H1 (cell line): ENCODE measurements at regions not wholly inside any gene's neighbourhood (a gene's known extent, or its start where the extent isn't known, plus 50 kb on each side); places are given as distances from the start of the nearest gene placed in this dataset.

Source experiments
- CTCF ChIA-PET: fragments of 300-600 bp; sonication (Branson Sonifier 250); formaldehyde crosslinking; loops from one replicate; lab custom pipeline; 2021; ENCODE audit not compliant: partially characterized antibody; lab: Charles Lee
- POLR2A ChIA-PET: fragments of 300-600 bp; sonication (Branson Sonifier 250); formaldehyde crosslinking; loops from one replicate; lab custom pipeline; 2021; ENCODE audit warnings: inconsistent platforms; ENCODE audit not compliant: partially characterized antibody; lab: Charles Lee
- DNase-seq, 2 experiments: peaks; one replicate each; pipeline versions ENCODE4 v3.0.0 to v3.0.0-alpha.2; 2010 to 2022; ENCODE audit warnings: low spot score in 2 of 2, low read depth in 1 of 2, mixed read lengths in 1 of 2
- FAIRE-seq: peaks from 2 replicates; lab custom pipeline; 2011; peaks lifted over from hg19 to GRCh38; lab: Jason Lieb, UNC
- H2AFZ ChIP-seq: 2 replicates; pipeline ENCODE4 v1.8.1; 2012; ENCODE audit warnings: low read length, inconsistent platforms
- H2AK5ac ChIP-seq: 2 replicates; pipeline ENCODE4 v1.6.1; 2013; ENCODE audit warnings: low read depth, low read length
- H2BK120ac ChIP-seq: replicated peaks from 2 replicates; pipeline ENCODE3; 2013; ENCODE audit warnings: low read depth, low read length, inconsistent platforms
- H2BK12ac ChIP-seq: 2 replicates; pipeline ENCODE4 v1.6.1; 2013; ENCODE audit warnings: low read depth, low read length
- H2BK15ac ChIP-seq: 2 replicates; pipeline ENCODE4 v1.6.1; 2013; ENCODE audit warnings: low read length
- H2BK20ac ChIP-seq: 2 replicates; pipeline ENCODE4 v1.6.1; 2013; ENCODE audit warnings: low read length
- H2BK5ac ChIP-seq: 2 replicates; pipeline ENCODE4 v1.6.1; 2013; ENCODE audit warnings: low read depth, low read length
- H3K14ac ChIP-seq: 2 replicates; pipeline ENCODE4 v1.6.1; 2013; ENCODE audit warnings: inconsistent platforms; ENCODE audit not compliant: insufficient read length
- H3K18ac ChIP-seq: 2 replicates; pipeline ENCODE4 v1.6.1; 2013; ENCODE audit warnings: low read length; ENCODE audit errors: extremely low read depth
- H3K23ac ChIP-seq: 2 replicates; pipeline ENCODE4 v1.6.1; 2013; ENCODE audit warnings: inconsistent platforms; ENCODE audit not compliant: insufficient read length
- H3K23me2 ChIP-seq: 2 replicates; pipeline ENCODE4 v1.6.1; 2013; ENCODE audit warnings: low read depth, low read length
- H3K27ac ChIP-seq: 2 replicates; pipeline ENCODE4 v1.6.1; 2011; ENCODE audit warnings: low read depth, low read length, inconsistent platforms
- H3K27me3 ChIP-seq, 4 experiments: replicated peaks in 1 of 4; 1 replicate in 1 of 4; 2 replicates in 3 of 4; pipeline versions ENCODE4 v1.6.1 to v1.8.1; 2011 to 2013; ENCODE audit warnings: low read length in 3 of 4, mild to moderate bottlenecking in 3 of 4, inconsistent platforms in 2 of 4, mixed read lengths in 2 of 4, moderate library complexity in 1 of 4; ENCODE audit not compliant: control insufficient read depth in 3 of 4, insufficient read depth in 3 of 4; ENCODE audit errors: extremely low read depth in 1 of 4
- H3K36me3 ChIP-seq, 4 experiments: 2 replicates each; pipeline versions ENCODE4 v1.6.1 to v1.8.1; 2011 to 2013; ENCODE audit warnings: mild to moderate bottlenecking in 4 of 4, low read length in 3 of 4, moderate library complexity in 2 of 4, control low read depth in 1 of 4, inconsistent platforms in 1 of 4; ENCODE audit not compliant: insufficient read depth in 4 of 4, control insufficient read depth in 2 of 4
- H3K4ac ChIP-seq: replicated peaks from 2 replicates; pipeline ENCODE3; 2013; ENCODE audit warnings: low read length, low read depth, mixed read lengths, inconsistent platforms; ENCODE audit not compliant: insufficient read length
- H3K4me1 ChIP-seq, 4 experiments: replicated peaks in 1 of 4; 1 replicate in 1 of 4; 2 replicates in 3 of 4; pipeline versions ENCODE4 v1.6.1 to v1.8.1; 2011 to 2013; ENCODE audit warnings: low read length in 3 of 4, inconsistent platforms in 2 of 4, mixed read lengths in 1 of 4; ENCODE audit not compliant: insufficient read depth in 4 of 4, control insufficient read depth in 3 of 4
- H3K4me2 ChIP-seq, 2 experiments: 2 replicates each; pipeline versions ENCODE4 v1.6.1 to v1.8.1; 2011 to 2013; ENCODE audit warnings: low read depth in 2 of 2, low read length in 2 of 2, control low read depth in 1 of 2, inconsistent platforms in 1 of 2, mild to moderate bottlenecking in 1 of 2; ENCODE audit not compliant: insufficient read depth in 1 of 2
- H3K4me3 ChIP-seq, 4 experiments: fragments of 200-600, 300-600 bp in 1 of 4; sonication (generic), shearing (Covaris generic), sonication (Bioruptor Twin) in 1 of 4; 2 replicates each; pipeline versions ENCODE4 v1.5.1 to v1.8.1; 2011 to 2016; ENCODE audit warnings: low read length in 4 of 4, low read depth in 3 of 4, control low read depth in 2 of 4, inconsistent platforms in 2 of 4, mild to moderate bottlenecking in 2 of 4, mixed read lengths in 1 of 4, moderate library complexity in 1 of 4; ENCODE audit not compliant: insufficient read depth in 2 of 4; ENCODE audit errors: extremely low read depth in 1 of 4
- H3K56ac ChIP-seq: replicated peaks from 2 replicates; pipeline ENCODE3; 2013; ENCODE audit warnings: low read depth, mild to moderate bottlenecking, mixed read lengths, low read length, inconsistent platforms; ENCODE audit not compliant: insufficient read length
- H3K79me1 ChIP-seq: 2 replicates; pipeline ENCODE4 v1.6.1; 2013; ENCODE audit warnings: low read depth, low read length, control low read depth
- H3K79me2 ChIP-seq, 2 experiments: 2 replicates each; pipeline versions ENCODE4 v1.6.1 to v1.8.1; 2012 to 2013; ENCODE audit warnings: low read length in 2 of 2, mild to moderate bottlenecking in 2 of 2, inconsistent platforms in 1 of 2; ENCODE audit not compliant: insufficient read depth in 2 of 2, control insufficient read depth in 1 of 2
- H3K9ac ChIP-seq, 4 experiments: replicated peaks in 1 of 4; 1 replicate in 1 of 4; 2 replicates in 3 of 4; pipeline versions ENCODE4 v1.6.1 to v1.8.1; 2011 to 2013; ENCODE audit warnings: low read depth in 3 of 4, low read length in 3 of 4, control low read depth in 2 of 4, mild to moderate bottlenecking in 2 of 4, moderate library complexity in 2 of 4, inconsistent platforms in 1 of 4; ENCODE audit errors: extremely low read depth in 1 of 4
- H3K9me3 ChIP-seq, 2 experiments: 2 replicates each; pipeline versions ENCODE4 v1.6.1 to v1.8.1; 2012 to 2013; ENCODE audit warnings: mild to moderate bottlenecking in 2 of 2, moderate library complexity in 2 of 2, control low read depth in 1 of 2, inconsistent platforms in 1 of 2, low read depth in 1 of 2, low read length in 1 of 2, mixed read lengths in 1 of 2; ENCODE audit not compliant: insufficient read depth in 2 of 2
- H4K20me1 ChIP-seq, 2 experiments: replicated peaks in 1 of 2; 2 replicates each; pipeline versions ENCODE3 to v1.8.1; 2011 to 2013; ENCODE audit warnings: inconsistent platforms in 2 of 2, low read length in 2 of 2, mild to moderate bottlenecking in 1 of 2; ENCODE audit not compliant: insufficient read depth in 2 of 2, control insufficient read depth in 1 of 2
- H4K5ac ChIP-seq: 2 replicates; pipeline ENCODE4 v1.6.1; 2013; ENCODE audit warnings: low read length, low read depth, mixed read lengths, inconsistent platforms; ENCODE audit not compliant: insufficient read length
- H4K8ac ChIP-seq: 2 replicates; pipeline ENCODE4 v1.8.0; 2013; ENCODE audit warnings: mild to moderate bottlenecking, moderate library complexity, low read length, inconsistent platforms; ENCODE audit not compliant: insufficient read depth; ENCODE audit errors: extremely low read depth
- H4K91ac ChIP-seq: replicated peaks from 2 replicates; pipeline ENCODE3; 2013; ENCODE audit warnings: low read length, mixed read lengths, inconsistent platforms; ENCODE audit not compliant: insufficient read length
- ATF3 ChIP-seq: IDR thresholded peaks from 2 replicates; pipeline ENCODE4 v1.6.1; 2011; ENCODE audit warnings: low read depth, mild to moderate bottlenecking, low read length; ENCODE audit not compliant: insufficient read depth
- CBX5 ChIP-seq: fragments of 300-800, 300-1000 bp; sonication (generic); IDR thresholded peaks from 2 replicates; pipeline ENCODE4 v1.7.1; 2016; ENCODE audit warnings: antibody characterized with exemption, low read length, low read depth
- CHD1 ChIP-seq: IDR thresholded peaks from 2 replicates; pipeline ENCODE4 v1.6.1; 2012; ENCODE audit warnings: low read depth, low read length, improper control_type of control experiment
- EZH2 ChIP-seq: fragments of 200-600 bp; sonication (generic); IDR thresholded peaks from 2 replicates; pipeline ENCODE4 v1.7.1; 2012; ENCODE audit warnings: low read depth, mild to moderate bottlenecking, moderate library complexity, low read length, inconsistent platforms; ENCODE audit not compliant: severe bottlenecking
- JUN ChIP-seq: IDR thresholded peaks from 2 replicates; pipeline ENCODE4 v1.6.1; 2011; ENCODE audit warnings: low read depth, mild to moderate bottlenecking, improper control_type of control experiment, low read length
- RXRA ChIP-seq: IDR thresholded peaks from 2 replicates; pipeline ENCODE4 v1.6.1; 2011; ENCODE audit warnings: low read depth, mild to moderate bottlenecking, low read length, moderate library complexity; ENCODE audit not compliant: insufficient read depth
- SIN3A ChIP-seq, 2 experiments: IDR thresholded peaks in 1 of 2; conservative IDR thresholded peaks in 1 of 2; 2 replicates each; pipeline ENCODE4 v1.6.1; 2011 to 2012; ENCODE audit warnings: low read length in 2 of 2, improper control_type of control experiment in 1 of 2, low read depth in 1 of 2, mild to moderate bottlenecking in 1 of 2
- SIRT6 ChIP-seq: IDR thresholded peaks from one replicate; pipeline ENCODE4 v1.7.1; 2012; ENCODE audit warnings: low read length, inconsistent platforms
- SIX5 ChIP-seq: IDR thresholded peaks from 2 replicates; pipeline ENCODE4 v1.6.1; 2011; ENCODE audit warnings: mild to moderate bottlenecking, low read depth, low read length
- SP2 ChIP-seq: IDR thresholded peaks from 2 replicates; pipeline ENCODE4 v1.6.1; 2012; ENCODE audit warnings: mild to moderate bottlenecking, low read length, inconsistent platforms
- TCF12 ChIP-seq: IDR thresholded peaks from 2 replicates; pipeline ENCODE4 v1.6.1; 2011; ENCODE audit warnings: low read depth, mild to moderate bottlenecking, low read length
- ZNF274 ChIP-seq: IDR thresholded peaks from 2 replicates; pipeline ENCODE4 v1.7.0; 2012; ENCODE audit warnings: low read length, borderline replicate concordance; ENCODE audit errors: extremely low read depth
- WGBS, 2 experiments: shearing (Covaris generic) in 1 of 2; methylation state at CpG; one replicate each; pipeline versions ENCODE4 v1.1.6 to v1.1.7; 2013 to 2015; ENCODE audit warnings: low lambda C conversion rate in 2 of 2, mixed read lengths in 2 of 2, inconsistent platforms in 1 of 2, low coverage in 1 of 2, missing lambda C conversion rate in 1 of 2; ENCODE audit not compliant: insufficient replicate concordance in 2 of 2, insufficient coverage in 1 of 2, insufficient read length in 1 of 2; ENCODE audit errors: extremely low coverage in 1 of 2, missing lambda C conversion rate in 1 of 2; 5-methylcytosine and 5-hydroxymethylcytosine counted together

GRCh38 chr1:98472878-98473277, 188.6 kb upstream of the SNX7 start:
- H4K20me1 ChIP-seq: no peaks in the 10 kb centered on the region
- H3K79me1 ChIP-seq: no peaks in the 10 kb centered on the region
- H2BK20ac ChIP-seq: no peak overlapping the region
- H3K4me3 ChIP-seq: no peak overlapping the region
- H2BK12ac ChIP-seq: no peak overlapping the region
- no peak overlapping the region for H4K5ac ChIP-seq
- H3K79me2 ChIP-seq: no peaks in the 10 kb centered on the region
- H4K91ac ChIP-seq: no peak overlapping the region
- H3K23ac ChIP-seq: no peak overlapping the region
- H4K8ac ChIP-seq: no peak overlapping the region
- H3K27me3 ChIP-seq: no peaks in the 10 kb centered on the region
- H3K27ac ChIP-seq: no peak overlapping the region
- H3K9me3 ChIP-seq: no peaks in the 10 kb centered on the region
- FAIRE-seq (no peak), DNase-seq (no peak)
- no peak overlapping the region for H3K4ac ChIP-seq
- no peak overlapping the region for H2AK5ac ChIP-seq
- ChIA-PET POLR2A (no interaction called here), CTCF (interaction anchor here (0.6 to 1.2 kb wide), 2 partner anchors 415 to 1007 kb away, joined by 3 read pairs; no protein-coding TSS in a partner anchor)
- no peaks in the 10 kb centered on the region for H3K4me1 ChIP-seq
- no peaks in the 10 kb centered on the region for H3K23me2 ChIP-seq
- no peak overlapping the region for H3K9ac ChIP-seq
- no peaks in the 10 kb centered on the region for H3K36me3 ChIP-seq
- H3K18ac ChIP-seq: no peak overlapping the region
- H3K4me2 ChIP-seq: no peak overlapping the region
- 85% methylated on average over 2 of the region's 2 CpGs; no CpG with 5 or more reads in 1 of the 2 experiments for WGBS, 2 experiments
- H3K56ac ChIP-seq: no peak overlapping the region
- H2BK120ac ChIP-seq: no peak overlapping the region
- no peak overlapping the region for H2BK15ac ChIP-seq
- H3K14ac ChIP-seq: no peak overlapping the region
- H2AFZ ChIP-seq: no peak overlapping the region
- no peak overlapping the region for H2BK5ac ChIP-seq
- no peak for TF ChIP-seq SP2
- no peak for TF ChIP-seq RXRA
- no peak for TF ChIP-seq CHD1
- TF ChIP-seq ATF3: no peak
- no peak for TF ChIP-seq ZNF274
- no peak for TF ChIP-seq CBX5
- TF ChIP-seq JUN: no peak
- no peak for TF ChIP-seq SIRT6
- TF ChIP-seq EZH2: no peak
- TF ChIP-seq SIN3A (conservative IDR thresholded peaks at IDR 0.05 in 1 of 2, IDR thresholded peaks at IDR 0.05 in 1 of 2; ENCODE audit: low read depth in 1 of 2, low read length in 2 of 2): no peak
- TF ChIP-seq SIX5: no peak
- no peak for TF ChIP-seq TCF12
